ENCODE measurements at regions not wholly inside any gene's neighbourhood (a gene's known extent, or its start where the extent isn't known, plus 50 kb on each side); places are given as distances from the start of the nearest gene placed in this dataset.

DNA sequence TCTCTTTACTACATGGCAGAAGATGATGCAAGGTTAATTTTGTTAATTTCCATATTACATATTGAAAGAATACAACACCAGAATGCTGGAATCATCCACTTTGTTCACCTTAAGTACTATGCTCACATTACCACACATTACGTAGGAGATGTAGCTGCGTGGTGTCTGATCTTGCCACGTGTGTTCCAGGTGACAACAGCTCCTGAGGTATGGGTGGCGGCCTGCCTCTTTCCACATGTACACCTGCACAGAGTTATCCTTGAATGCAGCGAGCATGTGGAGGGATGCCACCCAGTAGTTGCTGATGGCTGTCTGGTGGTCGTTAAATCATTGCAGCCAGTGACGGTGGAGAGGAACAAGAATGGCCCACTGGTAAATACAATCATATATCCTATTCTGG is 740.5 kb upstream of the EEF2KMT start:
- TF ChIP-seq, protein P1, sequence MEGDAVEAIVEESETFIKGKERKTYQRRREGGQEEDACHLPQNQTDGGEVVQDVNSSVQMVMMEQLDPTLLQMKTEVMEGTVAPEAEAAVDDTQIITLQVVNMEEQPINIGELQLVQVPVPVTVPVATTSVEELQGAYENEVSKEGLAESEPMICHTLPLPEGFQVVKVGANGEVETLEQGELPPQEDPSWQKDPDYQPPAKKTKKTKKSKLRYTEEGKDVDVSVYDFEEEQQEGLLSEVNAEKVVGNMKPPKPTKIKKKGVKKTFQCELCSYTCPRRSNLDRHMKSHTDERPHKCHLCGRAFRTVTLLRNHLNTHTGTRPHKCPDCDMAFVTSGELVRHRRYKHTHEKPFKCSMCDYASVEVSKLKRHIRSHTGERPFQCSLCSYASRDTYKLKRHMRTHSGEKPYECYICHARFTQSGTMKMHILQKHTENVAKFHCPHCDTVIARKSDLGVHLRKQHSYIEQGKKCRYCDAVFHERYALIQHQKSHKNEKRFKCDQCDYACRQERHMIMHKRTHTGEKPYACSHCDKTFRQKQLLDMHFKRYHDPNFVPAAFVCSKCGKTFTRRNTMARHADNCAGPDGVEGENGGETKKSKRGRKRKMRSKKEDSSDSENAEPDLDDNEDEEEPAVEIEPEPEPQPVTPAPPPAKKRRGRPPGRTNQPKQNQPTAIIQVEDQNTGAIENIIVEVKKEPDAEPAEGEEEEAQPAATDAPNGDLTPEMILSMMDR (IDR thresholded peaks at IDR 0.05; ENCODE audit: insufficient read depth, missing control alignments) = no peak

DNA sequence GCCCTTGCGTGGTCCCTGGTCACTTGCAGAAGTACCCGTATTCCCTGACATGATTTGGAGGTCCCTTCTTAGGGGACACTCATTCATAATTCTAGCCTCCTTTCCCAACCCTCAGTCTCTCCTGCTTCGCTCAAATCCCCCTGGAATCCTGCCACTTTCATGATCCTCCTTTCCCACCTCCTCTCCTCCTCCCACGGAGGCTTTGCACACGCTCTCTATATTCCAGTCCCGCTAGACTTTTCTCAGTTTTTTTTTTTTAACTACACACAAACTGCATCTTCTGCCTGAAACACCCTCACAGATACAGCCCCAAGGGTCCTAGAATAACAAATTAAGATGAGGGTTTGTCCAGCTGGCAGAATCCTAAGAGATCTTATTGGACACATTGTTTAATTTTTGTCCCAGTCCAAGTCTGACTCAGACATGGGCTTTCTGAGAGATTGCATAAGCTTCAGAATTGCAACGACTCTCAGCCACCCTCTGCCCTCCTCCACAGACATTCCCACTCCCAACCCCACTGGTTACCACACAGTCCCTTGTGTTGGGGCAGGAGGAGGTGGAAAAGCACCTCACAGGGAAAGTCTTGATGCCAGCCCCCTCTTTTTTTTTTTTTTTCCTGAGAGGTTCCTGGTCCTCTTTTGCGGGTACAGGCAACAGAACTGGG is 739.5 kb upstream of the EEF2KMT start:
- no peak for DNase-seq (ENCODE audit: insufficient read length, low spot score)
- no peak for FAIRE-seq
- TF ChIP-seq, protein P1 (IDR thresholded peaks at IDR 0.05; ENCODE audit: insufficient read depth, missing control alignments) = no peak

More for the DNA sequence above, 740.5 kb upstream of the EEF2KMT start:
- FAIRE-seq (no peak), DNase-seq (ENCODE audit: insufficient read length, low spot score) (no peak)

DNA sequence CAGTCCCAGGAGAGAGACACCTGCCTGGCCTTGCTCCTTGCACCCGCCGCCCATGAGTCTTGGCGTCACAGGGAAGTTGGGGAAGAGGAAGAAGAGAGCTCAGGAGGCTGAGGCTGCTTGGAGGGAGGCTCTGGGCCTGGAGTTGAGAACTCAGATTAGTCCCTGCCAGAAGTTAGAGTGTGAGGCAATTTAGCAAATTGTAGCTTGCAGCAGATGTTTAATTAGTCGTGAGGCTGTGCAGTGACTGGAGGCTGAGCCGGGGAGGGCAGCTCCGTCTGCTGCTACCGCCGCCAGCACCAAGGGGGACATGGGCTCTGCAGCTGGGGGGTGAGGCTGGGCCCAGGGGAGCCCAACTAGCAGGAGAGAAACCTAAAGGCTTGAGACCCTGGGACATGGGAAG is 738.3 kb upstream of the EEF2KMT start:
- no peak for FAIRE-seq
- TF ChIP-seq, protein P1 (IDR thresholded peaks at IDR 0.05; ENCODE audit: insufficient read depth, missing control alignments) = no peak

DNA sequence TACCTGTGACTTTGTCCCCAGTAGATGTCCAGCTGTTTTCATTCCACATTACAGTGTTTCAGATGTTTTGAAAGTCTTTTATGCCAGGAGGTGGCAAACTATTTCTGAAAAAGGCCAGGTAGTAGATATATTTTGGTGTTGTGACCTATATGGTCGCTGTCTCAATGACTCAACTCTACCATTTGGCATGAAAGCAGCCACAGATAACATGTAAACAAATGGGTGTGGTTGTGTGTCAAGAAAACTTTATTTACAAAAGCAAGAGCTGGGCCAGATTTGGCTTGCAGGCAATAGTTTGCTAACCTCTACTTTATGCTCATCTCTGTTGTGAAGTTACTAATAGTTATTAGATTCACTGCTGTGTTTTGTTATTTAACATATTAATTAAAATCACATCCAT is 728.7 kb upstream of the EEF2KMT start:
- FAIRE-seq = no peak
- no peak for DNase-seq (ENCODE audit: insufficient read length, low spot score)
- TF ChIP-seq, protein P1 (IDR thresholded peaks at IDR 0.05; ENCODE audit: insufficient read depth, missing control alignments) = no peak

More for the DNA sequence above, 738.3 kb upstream of the EEF2KMT start:
- DNase-seq (ENCODE audit: insufficient read length, low spot score) = no peak

DNA sequence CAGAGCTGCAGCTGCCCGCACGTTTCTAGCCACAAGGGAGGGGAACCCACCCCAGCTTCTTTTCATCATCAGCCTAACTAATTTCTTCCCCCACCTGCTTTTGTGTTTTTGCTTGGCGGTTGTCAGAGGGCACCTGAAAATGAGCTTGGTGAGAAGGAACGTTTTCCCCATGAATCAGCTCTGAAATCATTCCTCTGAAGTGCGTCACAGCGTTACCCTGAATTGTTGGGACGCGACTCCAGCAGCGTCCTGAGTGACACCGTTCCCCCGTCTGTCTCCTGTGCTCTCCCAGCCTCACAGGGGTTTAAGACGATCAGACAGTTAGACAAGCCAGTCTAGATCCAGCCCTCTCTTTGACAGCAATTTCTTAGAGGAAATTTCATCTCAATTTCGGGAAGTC is 722.9 kb upstream of the EEF2KMT start:
- TF ChIP-seq, protein P1 (IDR thresholded peaks at IDR 0.05; ENCODE audit: insufficient read depth, missing control alignments) = no peak
- DNase-seq (ENCODE audit: insufficient read length, low spot score) = no peak
- FAIRE-seq = no peak

DNA sequence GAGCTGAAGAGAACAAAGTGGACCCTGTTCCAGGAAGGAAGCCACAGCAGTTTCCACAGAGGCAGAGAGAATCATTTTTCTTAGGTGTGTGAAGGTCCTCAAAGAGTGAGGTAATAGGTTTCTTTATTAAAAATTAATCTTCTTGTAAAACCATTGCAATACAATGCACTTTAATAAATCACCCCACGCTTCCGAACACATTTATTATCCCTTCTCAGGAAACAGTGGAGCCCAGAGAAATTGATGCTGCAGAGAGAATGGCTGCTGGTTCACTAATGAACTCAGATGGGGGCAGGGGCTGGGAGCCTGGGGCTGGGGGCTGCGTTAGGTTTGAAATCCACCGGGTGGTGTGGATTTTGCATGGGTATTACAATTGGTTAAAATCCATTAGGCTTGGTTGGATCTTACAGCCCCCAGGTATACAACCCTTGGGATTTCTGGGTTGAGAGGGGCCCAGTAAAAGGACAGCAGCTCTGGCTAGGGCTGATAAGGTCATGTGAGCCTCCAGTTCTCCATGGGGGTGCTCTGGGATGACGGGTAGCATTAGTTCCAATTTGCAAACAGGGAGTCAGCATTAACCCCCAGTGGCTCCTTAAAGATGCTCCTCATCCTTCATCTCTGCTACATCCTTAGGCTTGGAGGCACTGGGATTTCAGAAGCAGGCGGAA is 718.1 kb upstream of the EEF2KMT start:
- FAIRE-seq (no peak), DNase-seq (ENCODE audit: insufficient read length, low spot score) (no peak)
- TF ChIP-seq, protein P1 (IDR thresholded peaks at IDR 0.05; ENCODE audit: insufficient read depth, missing control alignments) = no peak

DNA sequence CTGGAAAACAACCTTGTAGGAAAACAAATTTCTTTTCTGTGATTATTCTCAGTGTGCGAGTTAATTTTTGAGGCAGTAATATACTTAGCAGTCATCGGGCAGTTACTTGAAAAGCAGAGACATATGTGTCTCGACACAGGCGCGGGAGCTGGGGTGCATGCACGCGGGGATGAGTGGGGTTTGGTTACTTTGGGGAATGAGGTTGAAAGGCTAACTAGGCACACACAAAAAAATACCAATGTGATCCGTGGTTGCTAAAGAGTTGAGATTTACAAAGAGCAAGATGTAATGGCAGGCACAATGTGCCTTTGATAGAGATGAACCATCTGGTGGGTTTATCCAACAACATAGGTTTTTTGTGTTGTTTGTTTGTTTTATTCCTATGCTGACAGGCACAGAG is 703.8 kb upstream of the EEF2KMT start:
- TF ChIP-seq, protein P1 (IDR thresholded peaks at IDR 0.05; ENCODE audit: insufficient read depth, missing control alignments) = no peak
- DNase-seq (ENCODE audit: insufficient read length, low spot score) (no peak), FAIRE-seq (no peak)
